GM23248 (cell line): ENCODE measurements at regions not wholly inside any gene's neighbourhood (a gene's known extent, or its start where the extent isn't known, plus 50 kb on each side); places are given as distances from the start of the nearest gene placed in this dataset.
A peak's percentile ranks its signal among the peaks of the same experiment; 100 is the strongest.

Experiments
- DNase-seq: peaks from one replicate; pipeline ENCODE4 v3.0.0-alpha.2; 2015
- H2AFZ ChIP-seq: fragments of 200-600 bp; sonication (generic); 2 replicates; pipeline ENCODE4 v1.6.1; 2016; ENCODE audit warnings: antibody characterized with exemption
- H3F3A ChIP-seq: fragments of 200-600 bp; sonication (generic); 2 replicates; pipeline ENCODE4 v1.6.1; 2016; ENCODE audit warnings: mild to moderate bottlenecking, antibody characterized with exemption, mixed run types; ENCODE audit not compliant: insufficient read depth
- H3K27ac ChIP-seq: fragments of 200-600 bp; sonication (generic); 2 replicates; pipeline ENCODE4 v1.5.1; 2016; ENCODE audit warnings: mild to moderate bottlenecking
- H3K27me3 ChIP-seq: fragments of 200-600 bp; sonication (generic); replicated peaks from 2 replicates; pipeline ENCODE4 v1.6.1; 2016; ENCODE audit warnings: mild to moderate bottlenecking; ENCODE audit not compliant: insufficient read depth
- H3K36me3 ChIP-seq: fragments of 200-600 bp; sonication (generic); 2 replicates; pipeline ENCODE4 v1.6.1; 2016; ENCODE audit warnings: low read depth, mild to moderate bottlenecking
- H3K4me1 ChIP-seq: fragments of 200-600 bp; sonication (generic); 2 replicates; pipeline ENCODE4 v1.6.1; 2016; ENCODE audit warnings: mild to moderate bottlenecking; ENCODE audit not compliant: insufficient read depth
- H3K4me2 ChIP-seq: fragments of 200-600 bp; sonication (generic); one replicate; pipeline ENCODE4 v1.6.1; 2016; ENCODE audit warnings: mild to moderate bottlenecking; ENCODE audit not compliant: unreplicated experiment
- H3K4me3 ChIP-seq: fragments of 200-600 bp; sonication (generic); 2 replicates; pipeline ENCODE4 v1.5.1; 2016; ENCODE audit warnings: mild to moderate bottlenecking
- H3K79me2 ChIP-seq: fragments of 200-600 bp; sonication (generic); 2 replicates; pipeline ENCODE4 v1.6.1; 2016; ENCODE audit warnings: mild to moderate bottlenecking; ENCODE audit not compliant: insufficient read depth
- H3K9ac ChIP-seq: fragments of 200-600 bp; sonication (generic); 2 replicates; pipeline ENCODE4 v1.6.1; 2016; ENCODE audit warnings: mild to moderate bottlenecking
- H3K9me2 ChIP-seq: fragments of 200-600 bp; sonication (generic); 2 replicates; pipeline ENCODE4 v1.6.1; 2016; ENCODE audit warnings: mixed run types, mild to moderate bottlenecking, moderate library complexity; ENCODE audit not compliant: insufficient read depth
- H3K9me3 ChIP-seq: fragments of 200-600 bp; sonication (generic); one replicate; pipeline ENCODE4 v1.6.1; 2017; ENCODE audit warnings: low read depth
- H4K20me1 ChIP-seq: fragments of 200-600 bp; sonication (generic); 2 replicates; pipeline ENCODE4 v1.6.0; 2016; ENCODE audit not compliant: insufficient read depth
- EZH2 ChIP-seq: fragments of 200-600 bp; sonication (generic); IDR thresholded peaks from 2 replicates; pipeline ENCODE4 v1.6.1; 2018; ENCODE audit warnings: antibody characterized with exemption, mild to moderate bottlenecking; ENCODE audit not compliant: insufficient read depth, poor library complexity, severe bottlenecking
- EZH2phosphoT487 ChIP-seq: fragments of 200-600 bp; sonication (generic); IDR thresholded peaks from 2 replicates; pipeline ENCODE4 v1.6.1; 2018; ENCODE audit warnings: antibody characterized with exemption, moderate library complexity, mild to moderate bottlenecking, low read depth; ENCODE audit not compliant: insufficient read depth
- WGBS, 2 experiments: methylation state at CpG; one replicate each; pipeline ENCODE4 v1.1.6; 2015 to 2017; ENCODE audit warnings: low lambda C conversion rate in 2 of 2, low coverage in 1 of 2; ENCODE audit errors: missing lambda C conversion rate in 2 of 2; 5-methylcytosine and 5-hydroxymethylcytosine counted together
- in situ Hi-C: fragments of 300-500 bp; cut with MboI; formaldehyde crosslinking; loops from 2 replicates; pipeline ENCODE4 v1.15.0; 2020

GRCh38 chr4:177159600-177159999, 150.1 kb upstream of the NEIL3 start:
- TF ChIP-seq EZH2 (no peak), EZH2phosphoT487 (no peak)
- Histone ChIP-seq H4K20me1 (no peaks in the 10 kb centered on the region), H3F3A (no peaks in the 10 kb centered on the region), H3K4me3 (no peak overlapping the region), H3K4me1 (no peaks in the 10 kb centered on the region), H3K36me3 (no peaks in the 10 kb centered on the region), H2AFZ (no peak overlapping the region), H3K4me2 (no peak overlapping the region), H3K27ac (no peak overlapping the region), H3K9me3 (no peaks in the 10 kb centered on the region), H3K9ac (no peak overlapping the region), H3K9me2 (no peaks in the 10 kb centered on the region), H3K27me3 (no peaks in the 10 kb centered on the region), H3K79me2 (no peaks in the 10 kb centered on the region)
- DNase-seq: no peak
- in situ Hi-C loops: no loop called here
- 59 to 80% methylated on average over 5 to 6 of the region's 6 CpGs for WGBS, 2 experiments

GRCh38 chr4:177161781-177162180, 147.9 kb upstream of the NEIL3 start:
- Histone ChIP-seq H3F3A (no peaks in the 10 kb centered on the region), H3K27me3 (no peaks in the 10 kb centered on the region), H3K4me2 (no peak overlapping the region), H3K9me3 (no peaks in the 10 kb centered on the region), H2AFZ (no peak overlapping the region), H3K27ac (no peak overlapping the region), H3K4me1 (no peaks in the 10 kb centered on the region), H3K4me3 (no peak overlapping the region), H3K79me2 (no peaks in the 10 kb centered on the region), H3K9ac (no peak overlapping the region), H4K20me1 (no peaks in the 10 kb centered on the region), H3K9me2 (no peaks in the 10 kb centered on the region), H3K36me3 (no peaks in the 10 kb centered on the region)
- DNase-seq: no peak
- in situ Hi-C loops: no loop called here
- no peak for TF ChIP-seq EZH2
- no peak for TF ChIP-seq EZH2phosphoT487

GRCh38 chr4:177163532-177163931, 146.1 kb upstream of the NEIL3 start:
- no peak overlapping the region for H3K4me3 ChIP-seq
- no peaks in the 10 kb centered on the region for H3F3A ChIP-seq
- H3K4me1 ChIP-seq: no peaks in the 10 kb centered on the region
- H3K9me2 ChIP-seq: no peaks in the 10 kb centered on the region
- no peak overlapping the region for H2AFZ ChIP-seq
- no peak overlapping the region for H3K4me2 ChIP-seq
- in situ Hi-C loops: no loop called here
- no peak overlapping the region for H3K27ac ChIP-seq
- TF ChIP-seq EZH2 (no peak), EZH2phosphoT487 (no peak)
- DNase-seq: peak; percentile 39
- H4K20me1 ChIP-seq: no peaks in the 10 kb centered on the region
- H3K36me3 ChIP-seq: no peaks in the 10 kb centered on the region
- H3K79me2 ChIP-seq: no peaks in the 10 kb centered on the region
- H3K9ac ChIP-seq: no peak overlapping the region
- 70 to 71% methylated on average over 4 of the region's 4 CpGs for WGBS, 2 experiments
- H3K9me3 ChIP-seq: no peaks in the 10 kb centered on the region
- no peaks in the 10 kb centered on the region for H3K27me3 ChIP-seq

GRCh38 chr4:177171588-177171987, 138.1 kb upstream of the NEIL3 start:
- peaks cover 3% of the 10 kb centered on the region; the same call in 1 of the 2 replicates for H3F3A ChIP-seq
- in situ Hi-C loops: no loop called here
- no peak overlapping the region for H3K9ac ChIP-seq
- H3K27ac ChIP-seq: no peak overlapping the region
- H4K20me1 ChIP-seq: no peaks in the 10 kb centered on the region
- WGBS, 2 experiments: 51 to 52% methylated on average over 5 of the region's 5 CpGs
- no peak overlapping the region for H3K4me2 ChIP-seq
- no peaks in the 10 kb centered on the region for H3K9me3 ChIP-seq
- H3K36me3 ChIP-seq: no peaks in the 10 kb centered on the region
- no peak overlapping the region for H3K4me3 ChIP-seq
- no peak for TF ChIP-seq EZH2phosphoT487
- no peak for TF ChIP-seq EZH2
- H3K9me2 ChIP-seq: no peaks in the 10 kb centered on the region
- no peaks in the 10 kb centered on the region for H3K79me2 ChIP-seq
- no peaks in the 10 kb centered on the region for H3K4me1 ChIP-seq
- no peaks in the 10 kb centered on the region for H3K27me3 ChIP-seq
- no peak for DNase-seq
- no peak overlapping the region for H2AFZ ChIP-seq

GRCh38 chr4:177175473-177175872, 134.2 kb upstream of the NEIL3 start:
- in situ Hi-C loops: no loop called here

More at GRCh38 chr4:177175473-177175872, 134.2 kb upstream of the NEIL3 start:
- Histone ChIP-seq H3K9me2 (peaks cover 7% of the 10 kb centered on the region; the same call in 1 of the 2 replicates), H3K9ac (no peak overlapping the region), H3K9me3 (no peaks in the 10 kb centered on the region), H3K36me3 (no peaks in the 10 kb centered on the region), H2AFZ (no peak overlapping the region), H3K4me3 (no peak overlapping the region), H3K27me3 (no peaks in the 10 kb centered on the region), H4K20me1 (no peaks in the 10 kb centered on the region), H3K4me2 (no peak overlapping the region), H3K4me1 (peaks cover 22% of the 10 kb centered on the region), H3F3A (peaks cover 30% of the 10 kb centered on the region), H3K27ac (no peak overlapping the region), H3K79me2 (no peaks in the 10 kb centered on the region)
- 94 to 97% methylated on average over 3 of the region's 3 CpGs for WGBS, 2 experiments
- no peak for DNase-seq
- no peak for TF ChIP-seq EZH2
- TF ChIP-seq EZH2phosphoT487: no peak
